Heart left ventricle (tissue), 13 donors: ENCODE measurements at regions not wholly inside any gene's neighbourhood (a gene's known extent, or its start where the extent isn't known, plus 50 kb on each side); places are given as distances from the start of the nearest gene placed in this dataset.

Experiments used
- CTCF ChIP-seq, 12 donors: fragments of 200-600 bp; sonication (generic) in 4 of 12; IDR thresholded peaks; one replicate each; pipeline versions ENCODE4 v1.5.0 to v1.8.0; 2018 to 2022; ENCODE audit warnings: antibody characterized with exemption in 12 of 12, mild to moderate bottlenecking in 5 of 12
- POLR2A ChIP-seq, 2 donors: fragments of 450-650 bp; IDR thresholded peaks; one replicate each; pipeline ENCODE4 v1.6.1; 2017; ENCODE audit warnings: antibody characterized with exemption in 2 of 2, mild to moderate bottlenecking in 2 of 2, moderate library complexity in 2 of 2
- donor health status: ischemic (EF 13 %, LVEDD 7.1; RV severe dilation, severe dysfunction).
- donor health status: DM: no; HTN: yes; CAD: no.
- donor health status: DM: no; HTN: no; CAD: no.
- donor health status: ischemic (EF 25% LVEDD 6.9; RV normal size, moderate dysfunction).
- donor health status: ischemic (EF 25% LVEDD 5.7; RV mildly dilated, moderate dysfunction).
- donor health status: ischemic (EF 35%, LVEDD 5.7; RV mildly dilated, moderate dysfunction).
- donor health status: nonischemic (EF 11% LVEDD 7.7; RV severe dilation, severe dysfunction).
- donor health status: DM: yes; HTN: yes; CAD: no.
- donor health status: PGD.
- donor health status: ischemic (EF 29% LVEDD 5.4; RV normal size, mild dysfunction).
- donor health status: nonischemic (EF 23%, LVEDD 6.1; RV moderate dilation, normal function).

- TF ChIP-seq POLR2A (IDR thresholded peaks at IDR 0.05) = no peak
- TF ChIP-seq CTCF (IDR thresholded peaks at IDR 0.05) = no peak
Observed at GRCh38 chr5:163312598-163312997, 124.8 kb upstream of the CCNG1 start.
